Erythroblast (primary cell): ENCODE measurements at regions not wholly inside any gene's neighbourhood (a gene's known extent, or its start where the extent isn't known, plus 50 kb on each side); places are given as distances from the start of the nearest gene placed in this dataset.

ENCODE experiments used
- DNase-seq, 2 experiments: peaks; one replicate each; lab custom pipeline; 2025; lab: John Stamatoyannopoulos, UW
- GATA1 ChIP-seq: IDR thresholded peaks from 2 replicates; pipeline ENCODE4 v1.6.1; 2011; ENCODE audit warnings: low read depth, mild to moderate bottlenecking, control low read depth, low read length, moderate library complexity
- POLR2A ChIP-seq: IDR thresholded peaks from 2 replicates; pipeline ENCODE4 v1.6.1; 2011; ENCODE audit warnings: mild to moderate bottlenecking, low read length

- TF ChIP-seq POLR2A: no peak
- no peak for TF ChIP-seq GATA1
- DNase-seq: no peak
Observed at GRCh38 chr18:23386317-23386716, 66.8 kb upstream of the RIOK3 start.

- TF ChIP-seq GATA1: no peak
- no peak for TF ChIP-seq POLR2A
Observed at GRCh38 chr18:23387265-23387664, 65.8 kb upstream of the RIOK3 start.

DNA sequence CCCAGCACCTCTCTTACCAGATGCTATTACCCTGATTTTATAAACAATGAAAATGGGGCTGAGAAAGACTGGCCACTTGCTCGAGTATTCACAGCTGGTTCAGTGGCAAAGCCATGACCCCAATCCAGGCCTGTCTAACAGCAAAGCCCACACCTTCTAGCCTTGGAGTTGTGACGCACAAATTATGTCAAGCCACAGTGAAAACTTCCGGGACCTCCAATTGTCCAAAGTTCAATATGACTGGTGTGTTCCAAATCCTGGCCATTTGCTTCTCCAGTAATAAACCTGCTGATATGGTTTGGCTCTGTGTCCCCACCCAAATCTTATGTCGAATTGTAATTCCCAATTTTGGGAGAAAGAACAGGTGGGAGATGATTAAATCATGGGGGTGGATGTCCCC, 64.7 kb upstream of the RIOK3 start:
- DNase-seq: no peak
- TF ChIP-seq POLR2A (no peak), GATA1 (no peak)

More at GRCh38 chr18:23387265-23387664, 65.8 kb upstream of the RIOK3 start:
- no peak for DNase-seq

- TF ChIP-seq GATA1 (no peak), POLR2A (no peak)
- no peak for DNase-seq
Observed at GRCh38 chr18:23391156-23391555, 61.9 kb upstream of the RIOK3 start.

DNA sequence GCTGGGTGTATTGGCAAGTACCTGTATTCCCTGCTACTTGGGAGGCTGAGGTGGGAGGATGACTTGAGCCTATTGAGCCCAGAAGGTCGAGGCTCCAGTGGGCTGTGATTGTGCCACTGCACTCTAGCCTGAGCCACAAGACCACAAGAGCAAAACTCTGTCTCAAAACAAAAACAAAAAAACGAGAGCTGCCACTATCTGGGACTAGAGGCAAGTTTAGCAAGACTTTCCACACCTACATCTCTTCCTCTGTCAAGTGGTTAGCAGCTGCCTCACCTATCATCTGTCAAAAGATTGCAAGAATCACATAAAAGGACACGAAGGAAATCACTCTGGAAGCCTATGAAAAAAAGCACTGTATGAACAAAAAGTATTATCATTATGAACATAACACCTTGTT, 55.2 kb upstream of the RIOK3 start:
- no peak for TF ChIP-seq POLR2A
- no peak for TF ChIP-seq GATA1
- no peak for DNase-seq

DNA sequence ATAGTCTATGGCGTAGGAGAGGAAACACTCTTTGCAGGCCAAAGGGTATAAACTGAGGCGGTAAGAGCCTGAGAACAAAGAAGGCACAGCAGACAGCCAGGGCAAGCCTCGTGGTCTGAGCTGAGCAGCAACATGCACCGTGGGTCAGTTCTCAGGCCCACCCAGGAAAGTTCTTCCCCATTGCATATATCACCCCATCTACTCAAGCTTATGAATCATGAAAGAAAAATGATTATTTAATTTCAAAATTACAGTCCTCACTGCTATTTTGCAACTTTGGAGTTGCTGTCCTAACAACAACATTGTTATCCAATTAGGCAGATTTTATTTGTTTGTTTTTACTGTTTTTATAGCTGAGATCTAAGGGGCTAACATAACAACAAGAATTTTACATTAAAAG, 54.7 kb upstream of the RIOK3 start:
- TF ChIP-seq GATA1: no peak
- no peak for TF ChIP-seq POLR2A
- DNase-seq: no peak

- TF ChIP-seq GATA1 (no peak), POLR2A (no peak)
- DNase-seq: no peak
Observed at GRCh38 chr18:23399067-23399466, 54.0 kb upstream of the RIOK3 start.

GRCh38 chr18:23400918-23401317, 52.2 kb upstream of the RIOK3 start:
- no peak for DNase-seq
- TF ChIP-seq POLR2A (no peak), GATA1 (no peak)

DNA sequence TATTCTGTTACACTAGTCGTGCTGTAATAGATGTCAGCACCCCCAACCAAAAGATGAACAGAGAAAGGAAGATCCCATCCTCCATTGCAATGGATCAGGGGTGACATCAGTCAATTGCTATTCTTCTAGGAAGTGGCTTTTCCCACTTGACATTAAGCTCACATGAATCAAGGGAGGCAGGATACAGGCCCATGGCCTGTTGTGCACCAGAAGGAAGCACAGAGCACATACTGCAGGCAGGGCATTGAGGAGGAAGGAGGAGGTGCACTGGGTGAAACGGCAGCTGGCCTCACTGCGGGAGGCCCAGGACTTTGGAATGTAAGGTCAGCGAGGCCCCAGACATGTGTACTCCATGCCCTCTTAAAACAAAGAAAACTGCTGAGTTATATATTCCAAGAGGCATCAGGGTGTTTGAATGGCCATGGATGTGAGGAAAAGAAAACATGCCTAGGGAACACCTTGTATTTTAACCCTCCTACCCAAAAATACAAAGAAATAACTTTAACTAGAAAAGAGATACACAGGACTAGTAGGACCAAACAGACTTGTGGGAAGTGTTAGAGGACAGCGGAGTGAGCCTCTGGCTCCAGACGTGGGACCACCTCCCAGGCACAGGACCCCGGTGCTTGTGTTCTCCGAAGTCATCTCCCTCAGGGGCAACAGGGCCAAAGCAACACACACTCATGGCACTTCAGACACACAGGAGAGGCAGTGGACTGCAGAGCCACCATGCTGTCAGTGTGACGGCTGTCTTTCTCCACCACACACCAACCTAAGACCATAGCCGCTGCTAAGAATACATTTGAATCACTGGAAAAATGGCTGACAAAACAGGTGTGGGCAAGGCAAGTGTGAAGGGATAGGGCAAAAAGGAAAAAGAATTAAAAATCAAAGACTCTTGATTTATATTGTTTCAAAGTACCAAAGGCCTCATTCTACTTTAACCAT, 51.4 kb upstream of the RIOK3 start:
- TF ChIP-seq POLR2A (no peak), GATA1 (no peak)
- no peak for DNase-seq
